ENCODE measurements at regions not wholly inside any gene's neighbourhood (a gene's known extent, or its start where the extent isn't known, plus 50 kb on each side); places are given as distances from the start of the nearest gene placed in this dataset.
"Not testable (repeated sequence)": the region's sequence is repeated elsewhere in the genome, so short reads cannot be mapped to it uniquely, and the experiment has no call there.

DNA sequence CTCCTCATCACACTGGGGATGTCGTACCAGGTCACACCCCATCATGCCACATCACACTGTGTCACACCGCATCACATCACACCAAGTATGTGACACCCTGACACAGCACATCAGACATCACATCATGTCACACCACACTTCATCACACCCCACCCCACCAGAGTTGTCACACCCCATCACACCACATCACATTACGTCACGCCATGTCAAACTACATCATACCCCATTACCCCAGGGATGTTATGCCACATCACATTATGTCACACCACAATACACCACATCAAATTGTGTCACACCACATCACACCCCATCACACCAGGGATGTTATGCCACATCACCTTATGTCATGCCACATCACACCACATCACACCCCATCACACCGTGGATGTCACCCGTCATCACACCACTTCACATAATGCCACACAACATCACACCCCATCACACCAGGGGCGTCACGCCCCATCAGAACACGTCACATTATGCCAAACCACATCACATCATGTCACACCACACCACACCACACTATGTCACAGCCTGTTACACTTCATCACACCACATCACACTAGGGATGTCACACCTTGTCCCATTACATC, 133.6 kb downstream of the TMEM121 start:
- H3K4me3 ChIP-seq (ENCODE audit: low read depth, low read length) = no peak overlapping the region
- H3K27ac ChIP-seq = no peak overlapping the region
- no peaks in the 10 kb centered on the region for H3K36me3 ChIP-seq
- peaks cover 5% of the 10 kb centered on the region for H3K9me3 ChIP-seq (ENCODE audit: severe bottlenecking)
- TF ChIP-seq, protein P1, sequence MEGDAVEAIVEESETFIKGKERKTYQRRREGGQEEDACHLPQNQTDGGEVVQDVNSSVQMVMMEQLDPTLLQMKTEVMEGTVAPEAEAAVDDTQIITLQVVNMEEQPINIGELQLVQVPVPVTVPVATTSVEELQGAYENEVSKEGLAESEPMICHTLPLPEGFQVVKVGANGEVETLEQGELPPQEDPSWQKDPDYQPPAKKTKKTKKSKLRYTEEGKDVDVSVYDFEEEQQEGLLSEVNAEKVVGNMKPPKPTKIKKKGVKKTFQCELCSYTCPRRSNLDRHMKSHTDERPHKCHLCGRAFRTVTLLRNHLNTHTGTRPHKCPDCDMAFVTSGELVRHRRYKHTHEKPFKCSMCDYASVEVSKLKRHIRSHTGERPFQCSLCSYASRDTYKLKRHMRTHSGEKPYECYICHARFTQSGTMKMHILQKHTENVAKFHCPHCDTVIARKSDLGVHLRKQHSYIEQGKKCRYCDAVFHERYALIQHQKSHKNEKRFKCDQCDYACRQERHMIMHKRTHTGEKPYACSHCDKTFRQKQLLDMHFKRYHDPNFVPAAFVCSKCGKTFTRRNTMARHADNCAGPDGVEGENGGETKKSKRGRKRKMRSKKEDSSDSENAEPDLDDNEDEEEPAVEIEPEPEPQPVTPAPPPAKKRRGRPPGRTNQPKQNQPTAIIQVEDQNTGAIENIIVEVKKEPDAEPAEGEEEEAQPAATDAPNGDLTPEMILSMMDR (IDR thresholded peaks at IDR 0.05; ENCODE audit: low read depth, low read length) = no peak
- peaks cover 23% of the 10 kb centered on the region for H3K27me3 ChIP-seq (ENCODE audit: insufficient read depth, low read depth, severe bottlenecking)
- DNase-seq = no peak

DNA sequence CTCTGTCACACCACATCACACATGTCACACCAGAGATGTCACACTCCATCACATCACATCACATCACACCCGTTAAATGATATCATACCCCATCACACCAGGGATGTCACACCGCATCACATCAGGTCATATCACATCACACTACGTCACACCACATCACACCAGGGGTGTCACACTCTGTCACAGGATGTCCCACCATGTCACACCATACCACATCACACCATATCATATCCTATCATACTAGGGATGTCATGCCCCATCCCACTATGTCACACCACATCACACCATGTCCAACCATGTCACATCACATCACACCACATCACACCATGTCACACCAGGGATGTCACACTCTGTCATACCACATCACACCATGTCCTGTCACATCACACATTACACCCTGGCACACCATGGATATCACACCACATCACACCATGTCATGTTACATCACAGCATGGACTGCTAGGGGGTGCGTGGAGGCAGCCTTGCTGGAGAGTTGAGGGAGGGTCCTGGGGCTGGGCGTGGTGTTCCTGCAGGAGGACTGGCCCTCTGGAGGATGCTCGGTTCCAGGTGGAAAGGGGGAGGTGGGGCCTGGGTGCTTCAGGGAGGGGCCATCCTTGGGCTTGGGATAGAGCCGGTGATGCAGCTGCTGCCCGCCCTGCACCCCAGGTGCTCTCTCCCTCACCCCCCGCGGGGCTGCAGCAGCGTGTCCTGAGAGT, 134.6 kb downstream of the TMEM121 start:
- Histone ChIP-seq H3K36me3 (no peaks in the 10 kb centered on the region), H3K27ac (no peak overlapping the region), H3K4me3 (ENCODE audit: low read depth, low read length) (no peak overlapping the region), H3K27me3 (ENCODE audit: insufficient read depth, low read depth, severe bottlenecking) (peaks cover 23% of the 10 kb centered on the region), H3K9me3 (ENCODE audit: severe bottlenecking) (peaks cover 5% of the 10 kb centered on the region)
- TF ChIP-seq, protein P1 (IDR thresholded peaks at IDR 0.05; ENCODE audit: low read depth, low read length) = no peak
- no peak for DNase-seq

DNA sequence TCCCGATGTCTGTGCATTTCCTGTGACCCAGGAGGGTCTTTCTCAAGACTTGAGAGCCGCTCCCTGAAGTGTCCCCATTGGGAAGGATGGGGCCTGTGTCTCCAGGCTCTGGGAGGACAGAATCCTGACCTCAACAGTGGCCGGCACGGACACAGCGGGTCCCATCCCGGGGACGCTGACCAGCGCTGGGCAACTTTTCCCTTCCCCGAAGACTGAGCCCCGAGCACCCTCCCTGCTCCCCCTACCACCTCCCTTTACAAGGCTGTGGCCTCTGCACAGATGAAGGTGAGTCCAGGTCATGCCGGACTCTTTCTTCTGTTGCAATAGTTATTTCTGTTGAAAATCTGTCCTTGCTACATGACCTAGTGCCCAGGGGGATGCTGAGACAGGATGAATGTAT, 135.7 kb downstream of the TMEM121 start:
- not testable (repeated sequence) for H3K4me3 ChIP-seq (ENCODE audit: low read depth, low read length); H3K36me3 ChIP-seq; H3K9me3 ChIP-seq (ENCODE audit: severe bottlenecking); H3K27ac ChIP-seq; DNase-seq
- peaks cover 23% of the 10 kb centered on the region for H3K27me3 ChIP-seq (ENCODE audit: insufficient read depth, low read depth, severe bottlenecking)

DNA sequence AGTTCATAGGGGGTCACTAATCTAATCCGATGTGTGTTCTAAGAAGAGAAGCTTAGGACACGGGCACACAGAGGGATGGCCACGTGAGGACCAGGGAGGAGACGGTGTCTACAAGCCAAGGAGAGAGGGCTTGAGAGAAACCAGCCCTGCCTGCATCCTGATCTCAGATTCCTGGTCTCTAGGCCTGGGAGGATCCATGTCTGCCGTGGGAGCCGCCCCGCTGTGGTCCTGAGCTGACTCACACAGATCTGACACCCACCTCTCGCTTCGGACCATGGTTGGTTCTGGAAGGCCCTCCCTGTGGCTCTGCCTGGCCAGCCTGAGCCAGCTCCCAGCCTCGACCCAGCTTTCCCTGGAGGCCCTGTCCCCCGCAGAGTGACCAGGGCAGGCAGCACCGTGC, 136.2 kb downstream of the TMEM121 start:
- peaks cover 23% of the 10 kb centered on the region for H3K27me3 ChIP-seq (ENCODE audit: insufficient read depth, low read depth, severe bottlenecking)
- not testable (repeated sequence) for DNase-seq; H3K27ac ChIP-seq; H3K36me3 ChIP-seq; H3K9me3 ChIP-seq (ENCODE audit: severe bottlenecking); H3K4me3 ChIP-seq (ENCODE audit: low read depth, low read length)

DNA sequence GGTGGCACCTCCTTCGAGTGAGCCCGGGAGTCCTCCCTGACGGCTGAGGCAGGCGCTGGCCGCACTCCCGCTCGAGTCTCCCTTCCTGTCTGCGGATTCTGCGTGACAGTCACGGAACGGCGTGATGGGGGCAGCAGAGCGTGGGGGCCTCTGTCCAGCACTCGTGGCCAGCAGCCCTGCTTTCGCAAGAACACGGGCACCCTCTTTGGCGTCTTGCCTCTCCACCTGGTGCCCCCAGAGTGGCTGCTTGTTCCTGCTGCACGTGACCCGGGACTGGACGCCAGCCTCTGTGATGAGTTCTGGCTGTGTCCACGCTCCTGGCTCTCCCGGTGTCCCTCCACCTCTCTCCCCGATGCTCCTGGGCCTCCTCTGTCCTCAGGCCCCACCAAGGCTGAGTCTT, 136.9 kb downstream of the TMEM121 start:
- H3K9me3 ChIP-seq (ENCODE audit: severe bottlenecking) = not testable (repeated sequence)

DNA sequence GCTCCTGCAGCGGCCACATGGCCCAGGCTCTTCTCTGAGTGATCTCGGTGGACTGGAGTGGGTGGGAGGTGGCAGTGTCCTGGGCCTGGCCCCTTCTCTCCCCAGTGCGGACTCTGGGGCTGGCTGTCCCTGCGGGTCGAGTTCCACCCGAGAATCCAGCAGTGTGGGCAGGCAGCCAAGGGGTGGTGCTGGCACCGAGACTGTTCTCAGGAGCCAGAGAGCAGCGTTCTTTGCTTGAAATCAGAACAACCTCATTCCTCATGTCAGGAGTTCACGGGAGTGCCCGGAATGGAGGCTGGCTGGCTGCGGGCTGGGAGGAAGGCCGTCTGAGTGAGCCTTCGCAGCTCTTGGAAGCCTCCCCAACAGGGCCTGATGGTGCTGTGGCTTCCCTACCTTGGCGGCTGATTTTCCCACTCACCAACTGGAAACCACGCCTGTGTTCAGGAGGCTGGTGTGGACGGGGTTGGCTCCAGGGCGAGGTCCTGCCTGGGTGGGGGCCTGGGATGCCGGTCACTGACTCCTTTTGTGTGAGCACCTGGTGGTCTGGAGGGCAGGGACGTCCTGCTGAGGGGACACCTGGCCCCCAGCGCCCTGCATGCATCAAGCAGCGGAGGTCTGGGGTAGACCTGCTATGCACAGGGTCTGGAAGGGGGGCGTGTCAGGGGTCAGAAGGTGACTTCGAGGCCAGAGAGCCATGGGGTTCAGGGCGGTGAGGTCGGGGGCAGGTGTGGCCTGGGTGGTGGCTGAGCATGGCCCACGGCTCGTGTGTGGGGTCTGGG, 137.6 kb downstream of the TMEM121 start:
- DNase-seq; H3K36me3 ChIP-seq; H3K4me3 ChIP-seq (ENCODE audit: low read depth, low read length); H3K27ac ChIP-seq; H3K9me3 ChIP-seq (ENCODE audit: severe bottlenecking): not testable (repeated sequence)
- peaks cover 19% of the 10 kb centered on the region for H3K27me3 ChIP-seq (ENCODE audit: insufficient read depth, low read depth, severe bottlenecking)

More for the DNA sequence above, 136.9 kb downstream of the TMEM121 start:
- not testable (repeated sequence) for H3K36me3 ChIP-seq; DNase-seq; H3K27ac ChIP-seq; H3K4me3 ChIP-seq (ENCODE audit: low read depth, low read length)
- peaks cover 21% of the 10 kb centered on the region for H3K27me3 ChIP-seq (ENCODE audit: insufficient read depth, low read depth, severe bottlenecking)

DNA sequence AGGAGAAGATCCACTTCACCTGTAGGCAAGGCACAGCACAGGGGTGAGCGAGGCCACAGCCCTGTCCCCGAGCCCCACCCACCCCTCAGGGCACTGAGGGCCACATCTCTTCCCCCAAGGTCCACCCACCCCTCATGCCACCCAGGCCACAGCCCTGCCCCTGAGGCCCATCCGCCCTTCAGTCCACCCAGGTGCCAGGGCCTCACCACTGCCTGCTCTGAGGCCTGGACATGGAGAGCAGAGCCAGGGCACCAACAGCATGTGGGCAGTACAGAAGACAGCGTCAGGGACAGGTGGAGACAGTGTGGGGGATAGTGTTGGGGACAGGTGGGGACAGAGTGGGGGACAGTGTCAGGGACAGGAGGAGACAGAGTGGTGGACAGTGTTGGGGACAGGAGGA, 138.3 kb downstream of the TMEM121 start:
- no peak for DNase-seq
- peaks cover 4% of the 10 kb centered on the region for H3K9me3 ChIP-seq (ENCODE audit: severe bottlenecking)

More for the DNA sequence above, 138.3 kb downstream of the TMEM121 start:
- TF ChIP-seq, protein P1 (IDR thresholded peaks at IDR 0.05; ENCODE audit: low read depth, low read length) = no peak
- Histone ChIP-seq H3K27ac (no peak overlapping the region), H3K27me3 (ENCODE audit: insufficient read depth, low read depth, severe bottlenecking) (peaks cover 14% of the 10 kb centered on the region), H3K4me3 (ENCODE audit: low read depth, low read length) (no peak overlapping the region), H3K36me3 (no peaks in the 10 kb centered on the region)
